ENCODE measurements at regions not wholly inside any gene's neighbourhood (a gene's known extent, or its start where the extent isn't known, plus 50 kb on each side); places are given as distances from the start of the nearest gene placed in this dataset.

DNA sequence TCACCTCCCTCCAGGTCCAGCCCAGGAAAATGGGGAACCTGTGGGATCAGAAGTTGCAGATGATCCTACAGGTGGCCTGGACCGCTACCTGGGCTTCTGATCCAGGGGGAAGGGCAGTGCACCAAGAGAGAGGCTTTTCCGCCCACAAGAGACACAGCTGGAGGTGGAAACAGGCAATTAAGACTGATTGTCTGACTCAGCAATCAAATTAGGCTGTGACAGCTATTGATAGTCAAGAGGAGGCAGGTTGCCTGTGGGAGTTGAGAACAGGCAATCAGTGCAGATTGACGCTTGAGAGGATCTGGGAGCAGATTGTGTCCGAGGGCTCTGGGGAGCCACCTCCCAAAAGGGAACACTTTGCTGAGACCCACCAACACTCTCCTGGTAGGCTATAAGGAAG, 71.1 kb upstream of the SLC44A1 start:
- no peaks in the 10 kb centered on the region for H3K9me3 Mint-ChIP-seq
- H3K4me1 Mint-ChIP-seq, result no peaks in the 10 kb centered on the region
- no peak overlapping the region for H3K4me3 Mint-ChIP-seq
- H3K36me3 Mint-ChIP-seq, result no peaks in the 10 kb centered on the region
- DNase-seq (no peak), ATAC-seq (no peak)
- POLR2A ChIA-PET, result interaction anchor here (0.7 kb wide), 1 partner anchor 1067 kb away, joined by 3 read pairs; no protein-coding TSS in a partner anchor
- no peaks in the 10 kb centered on the region for H3K27me3 Mint-ChIP-seq
- no peak overlapping the region for H3K27ac Mint-ChIP-seq

- Mint-ChIP-seq H3K4me1 (no peaks in the 10 kb centered on the region), H3K27me3 (no peaks in the 10 kb centered on the region), H3K9me3 (no peaks in the 10 kb centered on the region), H3K4me3 (no peak overlapping the region), H3K27ac (no peak overlapping the region), H3K36me3 (no peaks in the 10 kb centered on the region)
- no peak for DNase-seq
- no peak for ATAC-seq
- POLR2A ChIA-PET, result interaction anchor here (0.7 kb wide), 1 partner anchor 1067 kb away, joined by 3 read pairs; no protein-coding TSS in a partner anchor
These were observed 70.6 kb upstream of the SLC44A1 start for GRCh38 chr9:105173826-105174225.

- H3K36me3 Mint-ChIP-seq, result no peaks in the 10 kb centered on the region
- H3K9me3 Mint-ChIP-seq, result no peaks in the 10 kb centered on the region
- POLR2A ChIA-PET, result interaction anchor here (0.5 kb wide), 1 partner anchor 15 kb away, joined by 3 read pairs; no protein-coding TSS in a partner anchor
- no peak overlapping the region for H3K27ac Mint-ChIP-seq
- no peak overlapping the region for H3K4me3 Mint-ChIP-seq
- DNase-seq (no peak), ATAC-seq (no peak)
- H3K27me3 Mint-ChIP-seq, result no peaks in the 10 kb centered on the region
- no peaks in the 10 kb centered on the region for H3K4me1 Mint-ChIP-seq
These were observed 68.3 kb upstream of the SLC44A1 start for GRCh38 chr9:105176194-105176593.

DNA sequence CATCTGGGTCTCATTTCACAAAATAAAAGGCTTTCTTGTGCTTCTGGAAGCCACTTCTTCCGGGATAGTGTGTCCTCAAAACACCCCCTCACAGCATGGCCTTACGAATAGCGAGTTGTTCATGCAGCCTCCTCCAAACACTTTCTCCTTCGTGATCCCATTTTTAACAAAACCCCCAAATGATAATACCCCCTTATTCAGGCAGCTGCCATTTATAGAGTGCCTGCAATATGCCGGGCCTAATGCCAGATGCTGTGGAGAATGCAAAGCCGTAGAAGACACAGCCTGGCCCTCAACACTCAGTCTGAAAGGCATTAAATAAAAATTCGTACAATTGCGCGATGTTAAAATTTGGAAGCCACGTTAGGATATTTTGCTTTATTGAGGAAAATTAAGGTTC, 66.4 kb upstream of the SLC44A1 start:
- ATAC-seq, result no peak
- DNase-seq, result no peak
- peaks cover 0 to 2% (median 0%) of the 10 kb centered on the region in 5 donors for H3K27me3 Mint-ChIP-seq
- H3K9me3 Mint-ChIP-seq, result no peaks in the 10 kb centered on the region
- H3K4me1 Mint-ChIP-seq, result no peaks in the 10 kb centered on the region
- H3K4me3 Mint-ChIP-seq, result no peak overlapping the region
- H3K27ac Mint-ChIP-seq, result no peak overlapping the region
- POLR2A ChIA-PET, result no interaction called here
- no peaks in the 10 kb centered on the region for H3K36me3 Mint-ChIP-seq

- Mint-ChIP-seq H3K4me3 (no peak overlapping the region), H3K4me1 (no peaks in the 10 kb centered on the region), H3K9me3 (no peaks in the 10 kb centered on the region), H3K27me3 (peaks cover 0 to 11% (median 1%) of the 10 kb centered on the region in 5 donors), H3K27ac (no peak overlapping the region), H3K36me3 (no peaks in the 10 kb centered on the region)
- ATAC-seq (no peak), DNase-seq (no peak)
- POLR2A ChIA-PET, result no interaction called here
These were observed 56.7 kb upstream of the SLC44A1 start for GRCh38 chr9:105187781-105188180.

- Mint-ChIP-seq H3K4me1 (no peaks in the 10 kb centered on the region), H3K27ac (no peak overlapping the region), H3K4me3 (no peak overlapping the region), H3K36me3 (no peaks in the 10 kb centered on the region), H3K9me3 (no peaks in the 10 kb centered on the region), H3K27me3 (peaks cover 0 to 11% (median 1%) of the 10 kb centered on the region in 5 donors)
- POLR2A ChIA-PET, result no interaction called here
- DNase-seq, result no peak
- ATAC-seq, result no peak
These were observed 55.7 kb upstream of the SLC44A1 start for GRCh38 chr9:105188746-105189145.

DNA sequence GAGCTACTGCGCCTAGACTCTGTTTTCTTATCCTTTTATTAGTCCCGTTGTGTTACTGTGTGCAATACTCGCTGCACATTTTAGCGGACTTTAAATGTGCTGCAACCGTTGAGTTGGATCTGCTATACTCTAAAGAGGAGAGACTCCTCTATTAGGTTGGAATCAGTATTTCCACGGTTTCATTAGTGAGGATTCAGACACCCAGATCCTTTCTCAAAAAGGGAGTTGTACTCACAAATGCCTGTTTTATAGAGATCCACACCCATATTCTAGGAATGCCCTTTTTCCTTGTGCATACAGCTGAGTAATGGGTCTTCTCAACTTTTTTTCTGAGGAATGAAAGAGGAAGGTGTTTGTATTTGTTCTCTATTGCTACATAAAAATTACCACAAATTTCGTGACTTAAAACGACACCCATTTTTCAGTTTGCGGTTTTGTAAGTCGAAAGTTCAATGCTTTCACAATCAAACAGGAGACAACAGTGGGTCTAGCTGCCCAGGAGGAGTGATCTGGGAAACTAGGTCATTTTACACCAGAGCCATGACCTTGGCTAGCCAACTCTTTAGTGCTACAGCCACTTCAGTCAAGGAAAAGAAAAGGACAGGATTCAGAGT, 52.8 kb upstream of the SLC44A1 start:
- Mint-ChIP-seq H3K27me3 (peaks cover 1 to 19% (median 6%) of the 10 kb centered on the region in 5 donors), H3K4me1 (no peaks in the 10 kb centered on the region), H3K4me3 (no peak overlapping the region), H3K9me3 (peaks cover 0 to 4% (median 0%) of the 10 kb centered on the region in 9 donors), H3K36me3 (no peaks in the 10 kb centered on the region), H3K27ac (no peak overlapping the region)
- ATAC-seq (no peak), DNase-seq (no peak)
- POLR2A ChIA-PET, result no interaction called here

DNA sequence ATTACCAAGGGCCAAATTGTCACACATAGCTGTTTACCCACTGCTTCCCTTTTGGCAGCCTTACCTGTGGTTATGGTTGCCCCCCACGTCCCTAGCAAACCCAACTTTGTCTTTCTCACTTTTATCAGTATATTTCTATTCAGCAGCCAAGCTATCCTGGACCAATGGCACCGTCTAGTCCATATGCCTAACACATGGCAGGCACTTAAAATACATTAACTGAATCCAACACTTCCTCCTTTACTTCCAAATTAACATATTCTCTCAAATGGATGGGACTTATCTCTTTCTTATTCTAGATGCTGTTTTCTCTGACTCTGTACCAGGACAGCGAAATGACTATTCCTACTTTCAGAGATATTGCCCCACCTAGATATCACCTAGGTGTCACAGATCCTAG, 50.9 kb upstream of the SLC44A1 start:
- POLR2A ChIA-PET, result no interaction called here
- Mint-ChIP-seq H3K9me3 (peaks cover 0 to 4% (median 0%) of the 10 kb centered on the region in 9 donors), H3K27me3 (peaks cover 1 to 19% (median 6%) of the 10 kb centered on the region in 5 donors)

DNA sequence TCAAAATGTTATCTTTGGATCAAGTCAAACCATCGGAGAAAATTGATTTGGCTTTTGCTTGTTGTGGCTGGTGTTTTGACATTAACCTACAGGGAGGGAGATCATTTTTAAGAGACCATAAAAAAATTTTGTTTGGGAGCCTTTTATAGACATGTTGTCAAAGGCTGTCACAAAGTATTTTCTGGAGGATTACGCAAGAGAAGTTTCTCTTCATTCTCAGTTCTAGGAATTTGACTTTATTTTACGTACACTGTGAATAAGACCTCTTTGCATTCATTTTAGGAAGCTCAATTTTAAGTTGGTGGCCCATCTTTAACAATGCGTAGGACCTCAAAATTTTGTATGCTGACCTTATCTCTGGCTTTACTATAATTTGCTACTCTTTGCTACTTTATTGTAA, 50.2 kb upstream of the SLC44A1 start:
- Mint-ChIP-seq H3K27ac (no peak overlapping the region), H3K4me1 (peaks cover 0 to 2% (median 0%) of the 10 kb centered on the region in 4 donors), H3K36me3 (no peaks in the 10 kb centered on the region), H3K9me3 (peaks cover 0 to 4% (median 0%) of the 10 kb centered on the region in 9 donors), H3K4me3 (no peak overlapping the region), H3K27me3 (peaks cover 1 to 14% (median 4%) of the 10 kb centered on the region in 5 donors)
- POLR2A ChIA-PET, result no interaction called here
- no peak for DNase-seq
- no peak for ATAC-seq

More for the DNA sequence above, 50.9 kb upstream of the SLC44A1 start:
- DNase-seq (no peak), ATAC-seq (no peak)
- Mint-ChIP-seq H3K4me1 (no peaks in the 10 kb centered on the region), H3K27ac (no peak overlapping the region), H3K36me3 (no peaks in the 10 kb centered on the region), H3K4me3 (no peak overlapping the region)
